Spleen (tissue), 11 donors: ENCODE measurements at regions not wholly inside any gene's neighbourhood (a gene's known extent, or its start where the extent isn't known, plus 50 kb on each side); places are given as distances from the start of the nearest gene placed in this dataset.

Experiments used
- DNase-seq: peaks from one replicate; pipeline ENCODE4 v3.0.0-alpha.2; 2020
- H3K27ac ChIP-seq, 8 donors: fragments of 200-600 bp; sonication (generic) in 7 of 8; 1 replicate in 4 of 8; 2 replicates in 4 of 8; pipeline versions ENCODE4 v1.5.0 to v1.8.0; 2016 to 2021; ENCODE audit warnings: inconsistent platforms in 4 of 8, mild to moderate bottlenecking in 4 of 8, moderate library complexity in 1 of 8
- H3K27me3 ChIP-seq, 7 donors: fragments of 200-600 bp; sonication (generic) in 6 of 7; replicated peaks in 1 of 7; 1 replicate in 4 of 7; 2 replicates in 3 of 7; pipeline versions ENCODE4 v1.5.0 to v1.8.0; 2016 to 2021; ENCODE audit warnings: inconsistent platforms in 3 of 7, mild to moderate bottlenecking in 1 of 7
- H3K36me3 ChIP-seq, 6 donors: fragments of 200-600 bp; sonication (generic) in 5 of 6; 1 replicate in 4 of 6; 2 replicates in 2 of 6; pipeline versions ENCODE4 v1.5.0 to v1.8.0; 2016 to 2021; ENCODE audit warnings: inconsistent platforms in 2 of 6
- H3K4me1 ChIP-seq, 6 donors: fragments of 200-600 bp; sonication (generic) in 5 of 6; 1 replicate in 3 of 6; 2 replicates in 3 of 6; pipeline versions ENCODE4 v1.5.0 to v1.8.0; 2016 to 2021; ENCODE audit warnings: inconsistent platforms in 3 of 6
- H3K4me3 ChIP-seq, 8 donors: fragments of 200-600 bp; sonication (generic) in 7 of 8; 1 replicate in 4 of 8; 2 replicates in 4 of 8; pipeline versions ENCODE4 v1.5.0 to v1.8.0; 2016 to 2021; ENCODE audit warnings: inconsistent platforms in 4 of 8, mild to moderate bottlenecking in 4 of 8, moderate library complexity in 2 of 8
- H3K9me3 ChIP-seq, 8 donors: fragments of 200-600 bp; sonication (generic) in 7 of 8; 1 replicate in 4 of 8; 2 replicates in 4 of 8; pipeline versions ENCODE4 v1.5.0 to v1.8.0; 2016 to 2021; ENCODE audit warnings: inconsistent platforms in 4 of 8
- CTCF ChIP-seq, 11 experiments: fragments of 200-600 bp in 7 of 11; fragments of 450-650 bp in 4 of 11; sonication (generic) in 4 of 11; IDR thresholded peaks in 8 of 11; conservative IDR thresholded peaks in 3 of 11; 1 replicate in 7 of 11; 2 replicates in 4 of 11; pipeline versions ENCODE4 v1.4.0 to v1.8.0; 2016 to 2021; ENCODE audit warnings: antibody characterized with exemption in 11 of 11, inconsistent platforms in 4 of 11, mild to moderate bottlenecking in 1 of 11
- POLR2A ChIP-seq, 3 donors: fragments of 450-650 bp; IDR thresholded peaks; one replicate each; pipeline ENCODE4 v1.5.1; 2017; ENCODE audit warnings: antibody characterized with exemption in 3 of 3, mild to moderate bottlenecking in 1 of 3
- POLR2AphosphoS5 ChIP-seq, 3 donors: sonication (generic); formaldehyde crosslinking; IDR thresholded peaks; one replicate each; pipeline ENCODE4 v1.5.1; 2017; ENCODE audit warnings: antibody characterized with exemption in 3 of 3
- WGBS, 5 donors: extraction: QIAGEN DNeasy Blood & Tissue Kit in 3 of 5; methylation state at CpG; one replicate each; pipeline versions ENCODE4 v1.1.5 to v1.1.7; 2013 to 2018; 5-methylcytosine and 5-hydroxymethylcytosine counted together
- intact Hi-C: fragments of 100-400 bp; cut with DNase I; formaldehyde crosslinking; loops from one replicate; pipeline ENCODE4 v1.15.0; 2023; ENCODE audit warnings: low total_unique reads
- microRNA-seq, 3 donors: library from miRNA; unstranded; fragments of <30 nt; microRNA quantifications; one replicate each; pipeline versions ENCODE4 to v1.1.0, GENCODE V29; 2019 to 2020
- small RNA-seq, 4 donors: library from RNA; depleted of rRNA; stranded (forward); fragments of <200 nt; gene quantifications; one replicate each; pipeline ENCODE3, GENCODE V24; 2016
- donor health status: healthy with polysubstance abuse.
- donor health status: DM: no; HTN: no; CAD: no; lungs with moderate emphysema.
- donor health status: DM: no; HTN: no; CAD: no.
- donor health status: Bipolar disorder and iron deficiency.
- donor health status: healthy.
- donor health status: DM: no; HTN: no; CAD: no.
- donor health status: DM: yes; HTN: yes; CAD: no.

- intact Hi-C loops, result no loop called here
These were observed 53.0 kb upstream of the ZNF337 start for GRCh38 chr20:25749649-25750048.

More at GRCh38 chr20:25749649-25750048, 53.0 kb upstream of the ZNF337 start:
- no peak overlapping the region for H3K27ac ChIP-seq
- TF ChIP-seq POLR2A (IDR thresholded peaks at IDR 0.05) (no peak), CTCF (IDR thresholded peaks at IDR 0.05 in 8 of 11, conservative IDR thresholded peaks at IDR 0.05 in 3 of 11) (no peak), POLR2AphosphoS5 (IDR thresholded peaks at IDR 0.05) (no peak)
- 88 to 94% (median 92%) methylated on average over 4 of the region's 4 CpGs for WGBS, 5 donors
- peaks cover 0 to 5% (median 0%) of the 10 kb centered on the region in 6 donors for H3K4me1 ChIP-seq
- no peaks in the 10 kb centered on the region for H3K27me3 ChIP-seq
- H3K4me3 ChIP-seq, result no peak overlapping the region
- DNase-seq, result no peak
- H3K9me3 ChIP-seq, result no peaks in the 10 kb centered on the region
- H3K36me3 ChIP-seq, result no peaks in the 10 kb centered on the region

Small RNA genes lying in the stretch of these regions (microRNA-seq; reads per million reads assigned to microRNA genes)
- 0 reads per million in 3 donors for gene MIR663A

Small RNA genes lying in the stretch of these regions (small RNA-seq; reads per million reads assigned to genes)
- 0 reads per million in 4 donors for gene CFTRP1
